SK-N-SH (cell line): ENCODE measurements at regions not wholly inside any gene's neighbourhood (a gene's known extent, or its start where the extent isn't known, plus 50 kb on each side); places are given as distances from the start of the nearest gene placed in this dataset.
"Not testable (repeated sequence)": the region's sequence is repeated elsewhere in the genome, so short reads cannot be mapped to it uniquely, and the experiment has no call there.

Source experiments
- CTCF ChIA-PET: fragments of 300-600, 350-600 bp; formaldehyde crosslinking; extraction: SDS; loops from one replicate; lab custom pipeline; 2021; lab: Yijun Ruan, JAX
- POLR2A ChIA-PET: fragments of 350-600 bp; sonication (Branson Sonifier 250); formaldehyde crosslinking; extraction: SDS; loops from one replicate; lab custom pipeline; 2020; ENCODE audit warnings: antibody characterized with exemption, inconsistent platforms; lab: Yijun Ruan, JAX
- DNase-seq: peaks from one replicate; pipeline ENCODE4 v3.0.0; 2012
- H2AFZ ChIP-seq: fragments of 200-600 bp; sonication (generic); 2 replicates; pipeline ENCODE4 v1.8.1; 2016; ENCODE audit warnings: antibody characterized with exemption, mild to moderate bottlenecking, low read depth
- H3F3A ChIP-seq: fragments of 200-600 bp; sonication (generic); replicated peaks from 2 replicates; pipeline ENCODE3; 2016; ENCODE audit warnings: antibody characterized with exemption, mild to moderate bottlenecking; ENCODE audit not compliant: insufficient read depth
- H3K27ac ChIP-seq, 2 experiments: fragments of 200-500 bp in 1 of 2; fragments of 200-600 bp in 1 of 2; sonication (Bioruptor generic) in 1 of 2; sonication (generic), shearing (Covaris generic) in 1 of 2; 2 replicates each; pipeline versions ENCODE4 v1.5.1 to v1.6.1; 2014 to 2016; ENCODE audit warnings: low read depth in 2 of 2, inconsistent platforms in 1 of 2, low read length in 1 of 2, mild to moderate bottlenecking in 1 of 2, mixed read lengths in 1 of 2
- H3K27me3 ChIP-seq: fragments of 200-600 bp; sonication (generic), shearing (Covaris generic); 2 replicates; pipeline ENCODE4 v1.6.1; 2016; ENCODE audit warnings: mixed run types; ENCODE audit not compliant: insufficient read depth
- H3K36me3 ChIP-seq, 2 experiments: fragments of 200-500 bp in 1 of 2; fragments of 200-600 bp in 1 of 2; sonication (Bioruptor generic) in 1 of 2; sonication (generic) in 1 of 2; replicated peaks in 1 of 2; 2 replicates each; pipeline versions ENCODE3 to v1.5.1; 2014 to 2016; ENCODE audit warnings: low read length in 1 of 2, mild to moderate bottlenecking in 1 of 2; ENCODE audit not compliant: insufficient read depth in 2 of 2, control insufficient read depth in 1 of 2
- H3K4me1 ChIP-seq, 2 experiments: fragments of 200-500 bp in 1 of 2; fragments of 200-600 bp in 1 of 2; sonication (Bioruptor generic) in 1 of 2; sonication (generic), shearing (Covaris generic) in 1 of 2; 2 replicates each; pipeline versions ENCODE4 v1.5.1 to v1.6.1; 2014 to 2016; ENCODE audit warnings: low read depth in 1 of 2, low read length in 1 of 2, mixed run types in 1 of 2; ENCODE audit not compliant: insufficient read depth in 2 of 2, control insufficient read depth in 1 of 2
- H3K4me2 ChIP-seq: fragments of 200-600 bp; sonication (generic), shearing (Covaris generic); 2 replicates; pipeline ENCODE4 v1.6.1; 2017; ENCODE audit warnings: mixed run types
- H3K4me3 ChIP-seq, 2 experiments: fragments of 200-500 bp in 1 of 2; fragments of 200-600 bp in 1 of 2; sonication (Bioruptor generic) in 1 of 2; sonication (generic), shearing (Covaris generic) in 1 of 2; 2 replicates each; pipeline versions ENCODE4 v1.5.1 to v1.8.1; 2014 to 2016; ENCODE audit warnings: low read depth in 2 of 2, inconsistent platforms in 1 of 2, low read length in 1 of 2, mild to moderate bottlenecking in 1 of 2, mixed read lengths in 1 of 2, moderate library complexity in 1 of 2
- H3K79me2 ChIP-seq: fragments of 200-600 bp; sonication (generic); 2 replicates; pipeline ENCODE4 v1.8.1; 2017; ENCODE audit warnings: mild to moderate bottlenecking; ENCODE audit not compliant: insufficient read depth
- H3K9ac ChIP-seq: fragments of 200-600 bp; sonication (generic); 2 replicates; pipeline ENCODE4 v1.6.1; 2017; ENCODE audit warnings: mixed run types
- H3K9me2 ChIP-seq: fragments of 200-600 bp; sonication (generic); 2 replicates; pipeline ENCODE4 v1.6.1; 2017; ENCODE audit warnings: mixed run types
- H3K9me3 ChIP-seq: fragments of 200-600 bp; sonication (generic); 2 replicates; pipeline ENCODE4 v1.6.1; 2017; ENCODE audit warnings: mixed run types, mild to moderate bottlenecking, moderate library complexity
- H4K20me1 ChIP-seq: fragments of 200-600 bp; sonication (generic); 2 replicates; pipeline ENCODE4 v1.6.1; 2017; ENCODE audit warnings: mild to moderate bottlenecking, mixed run types; ENCODE audit not compliant: insufficient read depth
- CTCF ChIP-seq: fragments of 200-600 bp; sonication (generic); IDR thresholded peaks from 2 replicates; pipeline ENCODE4 v1.6.1; 2017; ENCODE audit warnings: antibody characterized with exemption, mild to moderate bottlenecking, moderate library complexity
- EP300 ChIP-seq, 2 experiments: IDR thresholded peaks; 2 replicates each; pipeline versions ENCODE4 v1.4.0 to v1.6.1; 2012; ENCODE audit warnings: borderline replicate concordance in 1 of 2, low read depth in 1 of 2, low read length in 1 of 2
- EZH2phosphoT487 ChIP-seq: fragments of 200-600 bp; sonication (generic); IDR thresholded peaks from 2 replicates; pipeline ENCODE4 v1.6.1; 2017; ENCODE audit warnings: low read depth, mixed run types, mild to moderate bottlenecking, antibody characterized with exemption, moderate library complexity, borderline replicate concordance
- FOXM1 ChIP-seq: IDR thresholded peaks from 2 replicates; pipeline ENCODE4 v1.4.0; 2012; ENCODE audit warnings: low read depth, mild to moderate bottlenecking
- GABPA ChIP-seq: IDR thresholded peaks from 2 replicates; pipeline ENCODE4 v1.4.0; 2012; ENCODE audit warnings: low read depth, mild to moderate bottlenecking
- MEF2A ChIP-seq: IDR thresholded peaks from 2 replicates; pipeline ENCODE4 v1.4.0; 2012; ENCODE audit warnings: low read depth, borderline replicate concordance
- MXI1 ChIP-seq: IDR thresholded peaks from 2 replicates; pipeline ENCODE4 v1.6.1; 2012; ENCODE audit warnings: mild to moderate bottlenecking, low read depth, low read length, improper control_type of control experiment
- NRF1 ChIP-seq: IDR thresholded peaks from 2 replicates; pipeline ENCODE4 v1.6.1; 2012; ENCODE audit warnings: low read depth, mild to moderate bottlenecking, low read length
- RCOR1 ChIP-seq: fragments of 150-350 bp; IDR thresholded peaks from 2 replicates; pipeline ENCODE4 v1.6.1; 2017; ENCODE audit warnings: antibody characterized with exemption, low read length
- TCF12 ChIP-seq: IDR thresholded peaks from 2 replicates; pipeline ENCODE4 v1.4.0; 2012
- YY1 ChIP-seq: IDR thresholded peaks from 2 replicates; pipeline ENCODE4 v1.4.0; 2012; ENCODE audit warnings: low read depth, mild to moderate bottlenecking
- WGBS: methylation state at CpG from one replicate; pipeline ENCODE4 v1.1.6; 2017; ENCODE audit warnings: low lambda C conversion rate; 5-methylcytosine and 5-hydroxymethylcytosine counted together
- TF ChIP-seq, protein P1 (sequence below): fragments of 150-350 bp; IDR thresholded peaks from 2 replicates; pipeline ENCODE4 v1.6.1; 2017; ENCODE audit warnings: antibody characterized with exemption, low read length, low read depth, borderline replicate concordance
- TF ChIP-seq, protein P2 (sequence below): IDR thresholded peaks from 2 replicates; pipeline ENCODE4; 2012
- TF ChIP-seq, protein P3 (sequence below): IDR thresholded peaks from 2 replicates; pipeline ENCODE4 v1.6.1; 2012; ENCODE audit warnings: mild to moderate bottlenecking, low read depth, low read length, moderate library complexity

DNA sequence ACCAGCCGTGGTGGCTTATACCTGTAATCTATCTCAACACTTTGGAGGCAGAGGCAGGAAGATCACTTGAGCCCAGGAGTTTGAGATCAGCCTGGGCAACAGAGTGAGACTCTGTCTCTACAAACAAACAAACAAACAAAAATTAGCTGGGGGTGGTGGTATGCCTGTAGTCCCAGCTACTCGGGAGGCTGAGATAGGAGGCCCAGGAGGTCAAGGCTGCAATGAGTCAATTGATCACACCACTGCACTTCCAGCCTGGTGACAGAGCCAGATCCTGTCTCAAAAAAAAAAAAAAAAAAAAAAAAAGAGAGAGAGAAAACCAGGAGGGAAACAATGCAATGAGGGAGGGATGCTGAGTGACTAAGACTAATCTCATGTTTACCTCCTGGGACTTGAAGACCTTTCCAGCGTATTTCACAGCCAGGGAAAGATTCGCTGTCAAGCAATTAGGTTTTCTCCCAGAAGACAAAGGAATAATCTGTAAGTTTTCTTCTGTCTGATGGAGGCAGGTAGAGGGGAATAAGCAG is 51.1 kb upstream of the MIER3 start:
- WGBS = 41% methylated on average over 4 of the region's 4 CpGs

GRCh38 chr5:57003566-57003965 is 51.6 kb upstream of the MIER3 start:
- H3K27ac ChIP-seq, H3K79me2 ChIP-seq, H3K36me3 ChIP-seq, H3K9me2 ChIP-seq, H3K4me3 ChIP-seq, H3K4me1 ChIP-seq, H3K9ac ChIP-seq, H2AFZ ChIP-seq, POLR2A ChIA-PET, H3K9me3 ChIP-seq, H3K27me3 ChIP-seq, H3K4me2 ChIP-seq, H3F3A ChIP-seq, H4K20me1 ChIP-seq, DNase-seq: not testable (repeated sequence)
- CTCF ChIA-PET = interaction anchor here (0.6 kb wide), 1 partner anchor 47 kb away, joined by 3 read pairs; no protein-coding TSS in a partner anchor
- WGBS = 56% methylated on average over 5 of the region's 5 CpGs

More for the DNA sequence above, 51.1 kb upstream of the MIER3 start:
- ChIA-PET CTCF (interaction anchor here (0.7 kb wide), 1 partner anchor 259 kb away, joined by 3 read pairs; no protein-coding TSS in a partner anchor), POLR2A (no interaction called here)
- H3K4me1 ChIP-seq = no peaks in the 10 kb centered on the region
- DNase-seq = no peak
- no peaks in the 10 kb centered on the region; the same call in 1 of the 2 replicates for H3K27me3 ChIP-seq
- H3K4me3 ChIP-seq = no peak overlapping the region
- no peaks in the 10 kb centered on the region for H4K20me1 ChIP-seq
- no peak overlapping the region for H2AFZ ChIP-seq
- H3K4me2 ChIP-seq = no peak overlapping the region
- H3K9me3 ChIP-seq = no peaks in the 10 kb centered on the region
- no peaks in the 10 kb centered on the region for H3K9me2 ChIP-seq
- no peaks in the 10 kb centered on the region for H3F3A ChIP-seq
- TF ChIP-seq NRF1 (no peak), CTCF (no peak), MXI1 (no peak), TCF12 (no peak), GABPA (no peak), FOXM1 (no peak), EP300 (IDR thresholded peaks at IDR 0.05; ENCODE audit: borderline replicate concordance in 1 of 2, low read depth in 1 of 2, low read length in 1 of 2) (no peak), EZH2phosphoT487 (no peak), RCOR1 (no peak), YY1 (no peak), MEF2A (no peak)
- TF ChIP-seq, protein P1, sequence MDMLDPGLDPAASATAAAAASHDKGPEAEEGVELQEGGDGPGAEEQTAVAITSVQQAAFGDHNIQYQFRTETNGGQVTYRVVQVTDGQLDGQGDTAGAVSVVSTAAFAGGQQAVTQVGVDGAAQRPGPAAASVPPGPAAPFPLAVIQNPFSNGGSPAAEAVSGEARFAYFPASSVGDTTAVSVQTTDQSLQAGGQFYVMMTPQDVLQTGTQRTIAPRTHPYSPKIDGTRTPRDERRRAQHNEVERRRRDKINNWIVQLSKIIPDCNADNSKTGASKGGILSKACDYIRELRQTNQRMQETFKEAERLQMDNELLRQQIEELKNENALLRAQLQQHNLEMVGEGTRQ = no peak
- TF ChIP-seq, protein P2, sequence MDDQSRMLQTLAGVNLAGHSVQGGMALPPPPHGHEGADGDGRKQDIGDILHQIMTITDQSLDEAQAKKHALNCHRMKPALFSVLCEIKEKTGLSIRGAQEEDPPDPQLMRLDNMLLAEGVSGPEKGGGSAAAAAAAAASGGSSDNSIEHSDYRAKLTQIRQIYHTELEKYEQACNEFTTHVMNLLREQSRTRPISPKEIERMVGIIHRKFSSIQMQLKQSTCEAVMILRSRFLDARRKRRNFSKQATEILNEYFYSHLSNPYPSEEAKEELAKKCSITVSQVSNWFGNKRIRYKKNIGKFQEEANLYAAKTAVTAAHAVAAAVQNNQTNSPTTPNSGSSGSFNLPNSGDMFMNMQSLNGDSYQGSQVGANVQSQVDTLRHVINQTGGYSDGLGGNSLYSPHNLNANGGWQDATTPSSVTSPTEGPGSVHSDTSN = no peak
- TF ChIP-seq, protein P3, sequence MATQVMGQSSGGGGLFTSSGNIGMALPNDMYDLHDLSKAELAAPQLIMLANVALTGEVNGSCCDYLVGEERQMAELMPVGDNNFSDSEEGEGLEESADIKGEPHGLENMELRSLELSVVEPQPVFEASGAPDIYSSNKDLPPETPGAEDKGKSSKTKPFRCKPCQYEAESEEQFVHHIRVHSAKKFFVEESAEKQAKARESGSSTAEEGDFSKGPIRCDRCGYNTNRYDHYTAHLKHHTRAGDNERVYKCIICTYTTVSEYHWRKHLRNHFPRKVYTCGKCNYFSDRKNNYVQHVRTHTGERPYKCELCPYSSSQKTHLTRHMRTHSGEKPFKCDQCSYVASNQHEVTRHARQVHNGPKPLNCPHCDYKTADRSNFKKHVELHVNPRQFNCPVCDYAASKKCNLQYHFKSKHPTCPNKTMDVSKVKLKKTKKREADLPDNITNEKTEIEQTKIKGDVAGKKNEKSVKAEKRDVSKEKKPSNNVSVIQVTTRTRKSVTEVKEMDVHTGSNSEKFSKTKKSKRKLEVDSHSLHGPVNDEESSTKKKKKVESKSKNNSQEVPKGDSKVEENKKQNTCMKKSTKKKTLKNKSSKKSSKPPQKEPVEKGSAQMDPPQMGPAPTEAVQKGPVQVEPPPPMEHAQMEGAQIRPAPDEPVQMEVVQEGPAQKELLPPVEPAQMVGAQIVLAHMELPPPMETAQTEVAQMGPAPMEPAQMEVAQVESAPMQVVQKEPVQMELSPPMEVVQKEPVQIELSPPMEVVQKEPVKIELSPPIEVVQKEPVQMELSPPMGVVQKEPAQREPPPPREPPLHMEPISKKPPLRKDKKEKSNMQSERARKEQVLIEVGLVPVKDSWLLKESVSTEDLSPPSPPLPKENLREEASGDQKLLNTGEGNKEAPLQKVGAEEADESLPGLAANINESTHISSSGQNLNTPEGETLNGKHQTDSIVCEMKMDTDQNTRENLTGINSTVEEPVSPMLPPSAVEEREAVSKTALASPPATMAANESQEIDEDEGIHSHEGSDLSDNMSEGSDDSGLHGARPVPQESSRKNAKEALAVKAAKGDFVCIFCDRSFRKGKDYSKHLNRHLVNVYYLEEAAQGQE = no peak
- H3K36me3 ChIP-seq = no peaks in the 10 kb centered on the region
- no peak overlapping the region for H3K9ac ChIP-seq
- no peak overlapping the region for H3K27ac ChIP-seq
- H3K79me2 ChIP-seq = no peaks in the 10 kb centered on the region
